ENCODE measurements at regions not wholly inside any gene's neighbourhood (a gene's known extent, or its start where the extent isn't known, plus 50 kb on each side); places are given as distances from the start of the nearest gene placed in this dataset.
"Not testable (repeated sequence)": the region's sequence is repeated elsewhere in the genome, so short reads cannot be mapped to it uniquely, and the experiment has no call there.

DNA sequence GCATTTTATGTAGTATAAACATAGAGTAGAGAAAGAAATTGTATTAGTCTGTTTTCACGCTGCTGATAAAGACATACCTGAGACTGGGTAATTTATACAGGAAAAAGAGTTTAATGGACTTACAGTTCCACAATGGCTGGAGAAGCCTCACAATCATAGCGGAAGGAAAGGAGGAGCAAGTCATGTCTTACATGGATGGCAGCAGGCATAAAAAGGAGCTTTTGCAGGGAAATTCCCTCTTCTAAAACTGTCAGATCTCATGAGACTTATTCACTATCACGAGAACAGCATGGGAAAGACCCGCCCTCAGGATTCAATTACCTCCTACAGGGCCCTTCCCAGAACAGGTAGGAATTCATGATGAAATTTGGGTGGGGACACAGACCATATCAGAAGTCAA lies 98.1 kb downstream of the ARRDC3 start:
- intact Hi-C loops (cut with micrococcal nuclease): not testable (repeated sequence)

DNA sequence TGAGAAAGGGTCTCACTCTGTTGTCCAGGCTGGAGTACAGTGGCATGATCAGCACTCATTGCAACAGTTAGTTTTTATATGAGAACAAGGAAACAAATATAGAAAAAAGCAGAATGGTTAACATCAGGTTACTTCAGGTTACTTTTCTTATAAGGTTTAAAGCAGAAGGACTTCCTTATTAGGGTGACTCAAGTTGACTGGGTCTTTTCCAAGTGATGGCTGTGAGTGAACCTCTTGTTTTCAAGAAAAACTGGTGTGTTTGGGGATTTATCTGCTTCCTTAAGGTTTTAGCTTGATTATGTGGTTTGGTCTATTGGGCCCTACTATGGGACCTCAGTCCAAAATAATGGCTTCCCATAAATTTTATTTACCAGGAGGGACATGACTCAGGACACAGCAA lies 99.2 kb downstream of the ARRDC3 start:
- intact Hi-C loops (cut with micrococcal nuclease): no loop called here

DNA sequence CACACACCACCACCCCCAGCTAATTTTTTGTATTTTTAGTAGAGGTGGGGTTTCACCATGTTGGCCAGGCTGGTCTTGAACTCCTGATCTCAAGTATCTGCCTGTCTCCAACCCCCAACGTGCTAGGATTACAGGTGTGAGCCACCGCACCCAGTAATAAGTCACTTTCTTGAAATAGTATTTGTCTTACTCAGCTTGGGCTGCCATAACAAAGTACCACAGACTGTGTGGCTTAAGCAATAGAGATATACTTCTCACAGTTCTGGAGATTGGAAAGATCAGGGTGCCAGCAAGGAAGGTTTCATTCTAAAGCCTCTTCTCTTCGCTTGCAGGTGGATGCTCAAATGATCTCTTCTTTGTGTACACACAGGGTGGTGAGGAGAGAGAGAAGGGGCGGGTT lies 99.8 kb downstream of the ARRDC3 start:
- intact Hi-C loops (cut with micrococcal nuclease): no loop called here

DNA sequence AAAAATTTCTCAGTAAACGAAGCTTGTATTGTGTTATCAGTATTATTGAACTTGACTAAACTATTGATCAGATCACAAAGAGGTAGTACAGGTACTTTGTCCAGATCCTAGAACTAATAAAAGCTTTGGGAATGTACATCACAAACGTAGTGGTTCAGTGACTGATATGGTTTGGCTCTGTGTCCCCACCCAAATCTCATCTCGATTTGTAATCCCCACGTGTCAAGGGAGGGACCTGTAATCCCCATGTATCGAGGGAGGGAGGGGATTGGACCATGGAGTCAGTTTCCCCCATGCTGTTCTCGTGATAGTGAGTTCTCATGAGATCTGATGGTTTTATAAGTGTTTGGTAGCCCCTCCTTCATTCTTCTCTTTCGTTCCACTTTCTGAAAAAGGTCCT lies 100.9 kb downstream of the ARRDC3 start:
- intact Hi-C loops (cut with micrococcal nuclease): no loop called here

DNA sequence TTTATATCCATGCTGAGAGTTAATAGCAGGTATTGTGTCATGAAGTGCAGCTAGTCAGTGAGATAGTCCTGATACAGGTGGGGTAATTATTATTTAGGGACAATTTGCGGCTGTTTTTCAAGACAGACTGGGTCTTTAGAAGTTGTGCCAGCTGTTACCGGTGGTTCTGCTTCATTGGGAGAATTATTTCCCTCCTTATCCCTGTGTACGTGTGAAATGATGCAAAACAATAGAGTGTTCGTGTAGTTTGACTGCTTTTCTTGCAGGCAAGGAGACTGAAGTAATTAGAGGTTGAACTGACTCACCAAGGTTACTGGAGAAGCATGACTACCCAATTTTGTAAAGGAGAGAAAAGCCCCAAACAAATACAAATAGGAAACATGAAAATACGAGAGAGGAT lies 101.7 kb downstream of the ARRDC3 start:
- intact Hi-C loops (cut with micrococcal nuclease): loop anchor here (2.0 kb wide), 1 partner anchor 119 kb away; no protein-coding TSS in a partner anchor

DNA sequence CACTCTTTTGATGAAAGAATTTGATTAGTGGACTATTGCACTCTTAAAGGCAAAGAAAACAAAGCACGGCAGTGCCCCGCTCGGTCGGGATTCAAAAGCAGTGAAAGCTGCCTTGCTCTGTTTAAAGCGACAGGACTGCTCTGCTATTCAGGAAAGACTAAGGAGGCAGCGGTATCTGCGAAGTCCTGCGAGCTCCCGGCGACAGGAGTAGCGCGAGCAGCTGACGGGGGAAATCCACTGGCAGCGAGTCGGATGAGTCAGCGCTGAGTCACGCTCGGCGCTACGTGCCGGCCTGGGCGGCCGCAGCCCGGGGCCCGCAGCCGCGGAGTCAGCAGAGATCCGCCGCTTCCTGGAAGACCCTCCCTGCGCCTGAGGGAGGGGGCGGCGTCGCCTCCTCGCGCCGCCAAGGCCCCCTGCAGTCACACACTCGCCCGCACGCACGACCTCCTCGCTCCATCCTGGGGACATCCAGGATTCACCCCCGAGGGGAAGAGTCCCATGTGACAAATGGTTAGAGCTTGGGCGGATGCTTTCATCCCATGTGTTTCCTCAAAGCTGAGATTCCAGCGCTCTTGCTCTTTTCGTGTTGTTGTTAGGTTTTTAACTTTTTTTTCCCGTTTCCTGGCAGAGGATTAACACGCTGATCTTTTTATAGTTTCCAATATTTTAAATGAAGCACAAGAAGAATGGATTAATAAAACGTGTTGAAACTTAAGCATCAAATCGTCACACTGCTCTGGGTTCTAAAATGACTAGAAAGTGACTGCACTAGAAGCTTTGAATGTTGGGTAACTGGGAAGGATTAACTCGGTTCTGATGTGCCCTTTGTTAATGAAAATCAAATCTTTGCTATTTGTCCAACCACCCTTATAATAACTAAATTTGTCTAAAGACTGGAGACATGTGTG lies 102.5 kb downstream of the ARRDC3 start:
- intact Hi-C loops (cut with micrococcal nuclease): loop anchor here (1.0 to 2.0 kb wide), 4 partner anchors 14 to 118 kb away; no protein-coding TSS in a partner anchor

DNA sequence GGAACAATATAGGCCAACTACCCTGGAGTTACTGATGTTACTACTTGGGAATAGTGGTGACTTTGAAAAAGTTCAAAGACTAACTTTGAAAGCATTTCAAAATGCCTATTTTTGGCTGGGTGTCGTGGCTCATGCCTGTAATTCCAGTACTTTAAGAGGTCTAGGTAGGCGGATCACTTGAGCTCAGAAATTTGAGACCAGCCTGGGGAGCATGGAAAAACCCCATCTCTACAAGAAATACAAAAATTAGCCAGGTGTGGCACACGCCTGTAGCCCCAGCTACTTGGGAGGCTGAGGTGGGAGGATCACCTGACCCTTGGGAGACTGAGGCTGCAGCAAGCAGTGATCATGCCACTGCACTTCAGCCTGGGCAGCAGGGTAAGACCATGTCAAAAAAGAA lies 105.3 kb downstream of the ARRDC3 start:
- intact Hi-C loops (cut with micrococcal nuclease): no loop called here

DNA sequence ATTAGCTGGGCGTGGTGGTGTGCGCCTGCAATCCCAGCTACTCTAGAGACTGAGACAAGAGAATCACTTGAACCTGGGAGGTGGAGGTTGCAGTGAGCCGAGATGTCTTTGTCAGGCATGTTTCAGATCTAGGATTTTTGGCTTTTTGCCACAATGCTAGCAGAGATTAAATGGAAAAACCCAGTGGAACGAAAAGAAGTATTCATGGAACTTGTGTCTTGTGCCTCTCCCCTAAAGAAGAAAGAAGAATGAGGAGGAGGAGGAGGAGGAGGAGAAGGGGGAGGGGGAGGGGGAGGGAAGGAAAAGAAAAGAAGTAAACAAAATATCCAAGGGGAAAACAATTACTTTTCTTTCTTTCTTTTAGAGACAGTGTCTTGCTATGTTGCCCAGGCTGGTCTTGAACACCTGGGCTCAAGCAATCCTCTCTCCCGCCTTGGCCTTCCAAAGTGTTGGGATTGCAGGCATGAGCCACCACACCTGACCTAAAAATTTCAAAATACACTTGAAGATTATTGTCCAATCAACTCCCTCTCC lies 106.0 kb downstream of the ARRDC3 start:
- intact Hi-C loops (cut with micrococcal nuclease): no loop called here

DNA sequence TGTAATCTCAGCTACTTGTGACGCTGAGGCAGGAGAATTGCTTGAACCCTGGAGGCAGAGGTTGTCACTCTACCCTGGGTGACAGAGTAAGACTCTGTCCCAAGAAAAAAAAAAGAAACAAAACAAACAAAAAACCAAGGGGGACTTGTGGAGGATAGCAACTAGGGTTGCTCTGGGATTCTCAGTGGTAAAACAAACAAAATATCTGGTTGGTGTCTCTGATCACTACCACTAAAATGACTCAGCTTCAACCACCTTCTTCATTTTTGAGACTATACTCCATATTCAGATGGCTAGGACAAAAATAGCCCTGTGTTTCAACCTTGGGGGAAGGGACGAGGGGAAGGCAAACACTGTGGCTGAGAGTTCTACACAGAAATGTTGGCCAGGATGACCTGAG lies 110.3 kb downstream of the ARRDC3 start:
- intact Hi-C loops (cut with micrococcal nuclease): no loop called here

DNA sequence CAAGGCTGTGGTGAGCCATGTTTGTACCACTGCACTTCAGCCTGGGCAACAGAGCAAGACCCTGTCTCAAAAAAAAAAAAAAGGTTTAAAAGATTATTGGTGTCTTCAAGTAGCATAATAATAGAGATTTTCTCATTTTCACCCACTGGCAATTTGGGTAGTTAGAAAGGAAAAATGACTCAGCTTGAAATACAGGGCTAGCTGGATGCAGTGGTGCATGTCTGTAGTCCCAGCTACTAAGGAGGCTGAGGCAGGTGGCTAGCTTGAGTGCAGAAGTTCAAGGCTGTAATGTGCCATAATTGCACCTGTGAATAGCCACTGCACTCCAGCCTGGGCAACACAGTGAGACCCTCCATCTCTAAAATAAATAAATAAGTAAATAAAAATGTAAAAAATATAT lies 111.1 kb downstream of the ARRDC3 start:
- intact Hi-C loops (cut with micrococcal nuclease): no loop called here

DNA sequence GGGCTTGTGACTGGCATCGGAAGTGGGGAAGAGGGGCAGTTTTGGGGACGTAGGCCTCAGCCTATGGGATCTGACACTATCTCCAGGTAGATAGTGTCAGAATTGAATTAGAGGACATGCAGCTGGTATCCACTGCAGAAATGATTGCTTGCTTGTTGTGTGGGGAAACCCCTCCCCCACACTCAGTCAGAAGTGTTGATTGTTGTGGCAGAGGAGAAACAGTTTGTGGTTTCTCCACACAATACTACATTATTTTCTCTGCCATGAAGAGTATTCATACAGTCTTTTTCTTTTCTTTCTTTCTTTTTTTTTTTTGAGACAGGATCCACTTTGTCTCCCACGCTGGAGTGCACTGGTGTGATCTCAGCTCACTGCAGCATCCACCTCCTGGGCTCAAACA lies 113.9 kb downstream of the ARRDC3 start:
- intact Hi-C loops (cut with micrococcal nuclease): loop anchor here (5.0 kb wide), 1 partner anchor 42 kb away; no protein-coding TSS in a partner anchor

DNA sequence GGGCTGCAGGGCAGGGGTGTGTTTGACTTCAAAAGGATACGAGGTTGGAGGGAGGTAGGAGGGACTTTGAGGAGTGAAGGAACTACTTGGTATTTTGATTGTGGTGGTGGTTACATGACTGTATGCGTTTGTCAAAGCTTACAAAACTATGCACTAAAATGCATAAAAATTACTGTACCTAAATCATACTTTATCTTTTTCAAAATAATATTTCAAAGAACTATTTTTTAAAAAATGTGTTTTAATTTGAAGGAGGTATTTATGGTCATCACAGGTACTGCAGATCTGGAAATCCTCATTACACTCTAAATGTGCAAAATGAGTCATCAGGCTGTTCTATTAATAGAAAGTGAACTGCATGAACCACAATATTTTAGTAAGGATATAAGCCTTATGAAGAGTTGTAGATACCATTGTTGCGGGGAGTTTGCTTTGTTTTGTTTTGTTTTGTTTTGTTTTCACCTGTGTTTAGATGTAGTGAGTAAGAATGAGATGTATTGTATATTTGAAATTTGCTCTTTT lies 116.9 kb downstream of the ARRDC3 start:
- intact Hi-C loops (cut with micrococcal nuclease): loop anchor here (1.0 to 5.0 kb wide), 4 partner anchors 14 to 114 kb away; no protein-coding TSS in a partner anchor

DNA sequence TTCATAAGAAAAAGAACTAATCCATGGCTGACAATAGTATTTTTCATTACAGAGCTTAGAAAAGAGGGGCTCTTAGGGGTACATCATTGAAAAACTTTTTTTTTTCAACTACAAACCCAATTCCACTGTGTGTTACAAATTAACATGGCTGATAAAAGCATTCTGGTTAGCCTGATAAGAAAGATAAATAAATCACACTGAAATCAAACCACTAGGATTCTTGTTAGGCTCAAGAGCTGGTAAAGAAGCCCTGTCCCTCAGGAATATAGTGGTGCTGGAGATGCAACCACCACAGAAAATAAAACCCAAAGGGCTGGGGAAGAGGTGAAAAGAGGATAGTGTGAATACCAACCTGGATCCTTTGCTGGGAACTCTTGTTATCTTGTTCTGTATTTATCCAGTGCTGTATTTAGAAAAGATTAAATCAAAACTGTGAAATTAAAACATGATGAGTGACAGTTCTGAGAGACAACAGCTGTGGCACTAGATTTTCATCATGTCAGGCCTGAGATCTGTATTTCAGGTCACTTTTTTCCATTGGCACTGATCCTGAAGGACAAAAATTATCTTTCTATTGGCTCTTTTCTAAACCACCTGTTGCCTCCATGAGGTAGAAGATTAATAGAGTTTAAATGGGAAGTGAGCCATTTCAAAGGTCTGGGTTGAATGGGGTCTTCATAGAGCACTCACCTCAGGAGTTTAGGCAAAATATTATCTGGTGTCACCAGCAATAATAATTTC lies 118.6 kb downstream of the ARRDC3 start:
- intact Hi-C loops (cut with micrococcal nuclease): loop anchor here (5.0 kb wide), 1 partner anchor 37 kb away; no protein-coding TSS in a partner anchor

DNA sequence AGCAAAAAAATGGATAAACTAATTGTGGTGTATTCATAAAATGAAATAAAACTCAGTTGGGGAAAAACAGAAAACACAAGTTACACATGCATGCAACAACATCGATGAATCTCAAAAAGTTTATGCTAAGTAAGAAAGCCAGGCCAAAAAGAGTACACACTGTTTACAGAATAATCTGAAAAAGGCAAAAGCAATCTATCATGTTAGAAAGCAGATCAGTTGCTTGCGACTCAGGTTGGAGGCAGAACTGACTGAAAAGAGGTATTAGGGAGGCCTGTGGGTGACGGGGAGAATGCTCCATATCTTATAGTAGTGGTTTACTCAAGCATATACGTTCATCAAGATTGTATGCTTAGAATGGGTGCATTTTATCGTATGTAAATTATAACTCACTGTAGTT lies 119.2 kb downstream of the ARRDC3 start:
- intact Hi-C loops (cut with micrococcal nuclease): no loop called here

DNA sequence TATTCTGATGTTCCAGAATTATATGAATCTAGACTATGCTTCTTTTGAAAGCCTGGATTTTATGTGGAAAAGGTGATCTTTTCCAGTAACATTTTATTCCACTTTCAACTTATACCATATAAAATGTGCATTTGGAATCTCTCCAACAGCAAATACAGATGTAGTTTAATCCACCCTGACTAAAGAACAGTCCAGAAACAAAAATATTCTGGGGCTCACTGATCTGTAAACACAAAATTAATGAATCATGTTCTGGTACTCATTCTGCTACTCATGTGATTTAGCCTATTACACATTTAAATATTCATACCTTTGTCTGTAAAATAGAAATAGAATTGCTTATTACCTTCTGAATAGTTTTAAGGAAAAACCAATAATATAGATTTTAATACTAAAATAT lies 125.8 kb downstream of the ARRDC3 start:
- intact Hi-C loops (cut with micrococcal nuclease): no loop called here

DNA sequence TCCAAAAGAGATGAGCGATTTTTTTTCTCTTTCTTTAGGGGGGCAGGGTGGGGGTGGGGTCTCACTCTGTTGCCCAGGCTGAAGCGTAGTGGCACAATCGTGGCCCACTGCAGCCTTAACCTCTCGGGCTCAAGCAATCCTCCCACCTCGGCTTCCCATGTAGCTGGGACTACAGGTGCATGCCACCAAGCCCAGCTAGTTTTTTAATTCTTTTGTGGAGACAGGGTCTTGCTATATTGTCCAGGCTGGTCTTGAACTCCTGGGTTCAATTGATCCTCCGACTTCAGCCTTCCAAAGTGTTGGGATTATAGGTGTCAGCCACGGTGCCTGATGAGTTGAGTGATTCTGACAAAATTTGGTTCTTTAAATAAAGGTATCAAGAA lies 127.0 kb downstream of the ARRDC3 start:
- intact Hi-C loops (cut with micrococcal nuclease): no loop called here

DNA sequence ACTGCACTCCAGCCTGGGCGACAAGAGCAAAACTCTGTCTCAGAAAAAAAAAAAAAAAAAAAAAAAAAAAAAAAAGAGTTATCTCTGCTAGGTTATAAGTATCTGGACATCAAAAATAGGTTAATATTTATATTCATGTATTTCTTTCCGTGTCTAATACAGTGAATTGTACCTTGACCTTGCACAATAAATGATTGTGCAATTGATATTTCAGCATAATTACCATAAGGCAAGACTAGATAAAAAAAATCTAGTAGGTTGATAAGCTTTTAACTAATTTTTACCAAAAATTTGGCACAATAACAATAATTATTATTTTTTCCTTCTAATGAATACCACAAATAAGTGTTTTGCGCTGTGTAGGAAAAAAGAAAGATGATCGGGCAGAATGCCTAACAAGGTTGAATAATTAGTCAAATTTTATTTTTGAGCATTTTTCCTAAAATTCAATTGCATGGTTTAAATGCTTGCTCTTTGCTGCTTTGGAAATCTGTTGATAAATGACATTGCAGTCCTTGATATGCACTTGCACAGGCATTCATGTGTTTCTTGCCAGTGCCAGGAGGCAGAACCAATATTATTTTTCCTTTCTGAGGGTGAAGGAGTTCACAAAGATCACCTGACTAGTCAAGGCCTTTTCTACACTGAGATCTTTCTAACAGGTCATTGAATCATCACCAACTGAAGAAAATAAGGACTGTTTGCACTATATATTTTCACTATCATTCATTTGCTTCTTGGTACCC lies 127.5 kb downstream of the ARRDC3 start:
- intact Hi-C loops (cut with micrococcal nuclease): no loop called here

DNA sequence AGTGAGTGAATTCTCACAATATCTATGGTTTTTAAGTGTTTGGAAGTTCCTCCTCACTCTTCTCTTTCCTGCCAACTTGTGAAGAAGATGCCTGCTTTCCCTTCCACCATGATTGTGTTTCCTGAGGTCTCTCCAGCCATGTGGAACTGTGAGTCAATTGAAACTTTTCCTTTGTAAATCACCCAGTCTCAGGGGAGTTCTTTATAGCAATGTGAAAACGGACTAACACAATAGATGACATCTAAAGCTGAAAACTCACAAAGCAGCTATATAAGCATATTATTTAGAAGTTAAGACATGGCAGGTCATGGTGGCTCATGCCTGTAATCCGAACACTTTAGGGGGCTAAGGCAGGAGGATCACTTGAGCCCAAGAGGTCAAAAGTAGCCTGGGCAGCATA lies 130.2 kb downstream of the ARRDC3 start:
- intact Hi-C loops (cut with micrococcal nuclease): no loop called here

DNA sequence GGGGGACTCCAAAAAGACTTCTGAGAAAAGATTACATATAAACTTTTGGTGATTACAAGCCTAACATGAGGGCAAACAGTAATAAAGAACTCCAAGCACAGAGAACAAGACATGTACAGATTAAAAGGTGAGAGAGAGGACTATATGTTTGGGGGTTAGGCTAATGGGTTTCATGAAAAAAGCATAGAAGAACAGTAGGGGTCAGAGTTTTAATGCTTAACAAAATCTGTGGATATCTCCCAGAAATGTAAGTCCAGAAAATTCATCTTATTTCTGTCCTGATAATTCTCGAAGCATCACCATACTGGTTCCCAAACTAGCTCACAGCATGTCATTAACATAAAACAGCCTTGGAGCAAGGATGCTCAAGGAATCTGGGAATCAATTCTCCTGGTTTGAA lies 137.2 kb downstream of the ARRDC3 start:
- intact Hi-C loops (cut with micrococcal nuclease): no loop called here

DNA sequence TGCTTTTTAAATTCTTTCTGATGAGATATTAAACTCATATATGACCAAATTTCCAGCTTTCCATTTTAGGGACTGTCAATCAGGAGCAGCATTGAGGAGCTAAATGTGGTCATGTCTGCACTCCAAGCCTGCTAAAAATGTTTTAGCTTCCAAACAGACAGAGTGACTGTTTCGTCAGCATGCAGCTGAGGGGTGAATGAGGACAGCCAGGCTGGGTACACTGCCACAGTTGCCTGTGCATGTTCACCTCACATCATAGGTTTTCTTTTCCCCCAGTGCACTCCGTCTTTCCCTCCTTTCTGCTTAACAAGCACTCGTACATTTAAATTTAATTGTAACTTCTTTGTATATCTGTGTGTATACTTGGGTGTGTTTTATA lies 138.1 kb downstream of the ARRDC3 start:
- intact Hi-C loops (cut with micrococcal nuclease): no loop called here

DNA sequence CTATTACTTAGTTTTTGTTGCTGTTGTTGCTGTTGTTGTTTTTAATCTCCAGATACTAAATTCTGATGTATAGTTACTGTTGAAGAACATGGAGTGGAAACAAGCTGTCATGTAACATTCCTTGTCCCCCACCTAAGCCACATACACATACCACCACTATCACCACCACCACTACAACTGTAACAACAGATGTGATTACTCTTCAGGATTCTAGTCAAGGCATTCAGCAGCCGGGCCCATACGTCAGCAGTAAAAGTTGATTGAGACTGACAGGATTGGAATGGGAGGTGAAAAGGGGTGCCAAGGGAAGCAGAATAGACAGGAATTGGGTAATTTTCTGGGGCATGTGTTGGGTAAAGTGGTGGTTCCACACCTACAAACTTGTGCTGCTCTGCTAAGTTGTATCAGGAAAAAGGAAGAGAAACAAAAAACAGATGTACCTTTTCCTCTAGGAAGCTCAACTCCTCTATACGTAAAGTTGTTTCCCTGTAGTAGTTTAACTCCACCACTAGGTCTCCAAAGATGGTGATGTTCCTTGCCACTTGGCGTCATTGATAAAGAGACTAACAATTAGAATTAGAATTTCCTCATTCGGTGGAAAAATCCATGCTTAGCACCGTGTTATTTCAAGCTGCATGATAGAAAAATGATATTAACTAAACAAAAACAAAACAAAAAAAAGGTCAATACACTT lies 138.6 kb downstream of the ARRDC3 start:
- intact Hi-C loops (cut with micrococcal nuclease): no loop called here
